SK-N-SH (cell line): ENCODE measurements at regions not wholly inside any gene's neighbourhood (a gene's known extent, or its start where the extent isn't known, plus 50 kb on each side); places are given as distances from the start of the nearest gene placed in this dataset.

Source experiments
- CTCF ChIA-PET: fragments of 300-600, 350-600 bp; formaldehyde crosslinking; extraction: SDS; loops from one replicate; lab custom pipeline; 2021; lab: Yijun Ruan, JAX
- POLR2A ChIA-PET: fragments of 350-600 bp; sonication (Branson Sonifier 250); formaldehyde crosslinking; extraction: SDS; loops from one replicate; lab custom pipeline; 2020; ENCODE audit warnings: antibody characterized with exemption, inconsistent platforms; lab: Yijun Ruan, JAX
- DNase-seq: peaks from one replicate; pipeline ENCODE4 v3.0.0; 2012
- H2AFZ ChIP-seq: fragments of 200-600 bp; sonication (generic); 2 replicates; pipeline ENCODE4 v1.8.1; 2016; ENCODE audit warnings: antibody characterized with exemption, mild to moderate bottlenecking, low read depth
- H3F3A ChIP-seq: fragments of 200-600 bp; sonication (generic); replicated peaks from 2 replicates; pipeline ENCODE3; 2016; ENCODE audit warnings: antibody characterized with exemption, mild to moderate bottlenecking; ENCODE audit not compliant: insufficient read depth
- H3K27ac ChIP-seq, 2 experiments: fragments of 200-500 bp in 1 of 2; fragments of 200-600 bp in 1 of 2; sonication (Bioruptor generic) in 1 of 2; sonication (generic), shearing (Covaris generic) in 1 of 2; 2 replicates each; pipeline versions ENCODE4 v1.5.1 to v1.6.1; 2014 to 2016; ENCODE audit warnings: low read depth in 2 of 2, inconsistent platforms in 1 of 2, low read length in 1 of 2, mild to moderate bottlenecking in 1 of 2, mixed read lengths in 1 of 2
- H3K27me3 ChIP-seq: fragments of 200-600 bp; sonication (generic), shearing (Covaris generic); 2 replicates; pipeline ENCODE4 v1.6.1; 2016; ENCODE audit warnings: mixed run types; ENCODE audit not compliant: insufficient read depth
- H3K36me3 ChIP-seq, 2 experiments: fragments of 200-500 bp in 1 of 2; fragments of 200-600 bp in 1 of 2; sonication (Bioruptor generic) in 1 of 2; sonication (generic) in 1 of 2; replicated peaks in 1 of 2; 2 replicates each; pipeline versions ENCODE3 to v1.5.1; 2014 to 2016; ENCODE audit warnings: low read length in 1 of 2, mild to moderate bottlenecking in 1 of 2; ENCODE audit not compliant: insufficient read depth in 2 of 2, control insufficient read depth in 1 of 2
- H3K4me1 ChIP-seq, 2 experiments: fragments of 200-500 bp in 1 of 2; fragments of 200-600 bp in 1 of 2; sonication (Bioruptor generic) in 1 of 2; sonication (generic), shearing (Covaris generic) in 1 of 2; 2 replicates each; pipeline versions ENCODE4 v1.5.1 to v1.6.1; 2014 to 2016; ENCODE audit warnings: low read depth in 1 of 2, low read length in 1 of 2, mixed run types in 1 of 2; ENCODE audit not compliant: insufficient read depth in 2 of 2, control insufficient read depth in 1 of 2
- H3K4me2 ChIP-seq: fragments of 200-600 bp; sonication (generic), shearing (Covaris generic); 2 replicates; pipeline ENCODE4 v1.6.1; 2017; ENCODE audit warnings: mixed run types
- H3K4me3 ChIP-seq, 2 experiments: fragments of 200-500 bp in 1 of 2; fragments of 200-600 bp in 1 of 2; sonication (Bioruptor generic) in 1 of 2; sonication (generic), shearing (Covaris generic) in 1 of 2; 2 replicates each; pipeline versions ENCODE4 v1.5.1 to v1.8.1; 2014 to 2016; ENCODE audit warnings: low read depth in 2 of 2, inconsistent platforms in 1 of 2, low read length in 1 of 2, mild to moderate bottlenecking in 1 of 2, mixed read lengths in 1 of 2, moderate library complexity in 1 of 2
- H3K79me2 ChIP-seq: fragments of 200-600 bp; sonication (generic); 2 replicates; pipeline ENCODE4 v1.8.1; 2017; ENCODE audit warnings: mild to moderate bottlenecking; ENCODE audit not compliant: insufficient read depth
- H3K9ac ChIP-seq: fragments of 200-600 bp; sonication (generic); 2 replicates; pipeline ENCODE4 v1.6.1; 2017; ENCODE audit warnings: mixed run types
- H3K9me2 ChIP-seq: fragments of 200-600 bp; sonication (generic); 2 replicates; pipeline ENCODE4 v1.6.1; 2017; ENCODE audit warnings: mixed run types
- H3K9me3 ChIP-seq: fragments of 200-600 bp; sonication (generic); 2 replicates; pipeline ENCODE4 v1.6.1; 2017; ENCODE audit warnings: mixed run types, mild to moderate bottlenecking, moderate library complexity
- H4K20me1 ChIP-seq: fragments of 200-600 bp; sonication (generic); 2 replicates; pipeline ENCODE4 v1.6.1; 2017; ENCODE audit warnings: mild to moderate bottlenecking, mixed run types; ENCODE audit not compliant: insufficient read depth
- CHD2 ChIP-seq: fragments of 150-350 bp; IDR thresholded peaks from 2 replicates; pipeline ENCODE4 v1.6.1; 2018; ENCODE audit warnings: low read length; ENCODE audit not compliant: partially characterized antibody
- CTCF ChIP-seq: fragments of 200-600 bp; sonication (generic); IDR thresholded peaks from 2 replicates; pipeline ENCODE4 v1.6.1; 2017; ENCODE audit warnings: antibody characterized with exemption, mild to moderate bottlenecking, moderate library complexity
- FOSL2 ChIP-seq: IDR thresholded peaks from 2 replicates; pipeline ENCODE4 v1.4.0; 2012; ENCODE audit warnings: low read depth, mild to moderate bottlenecking, moderate library complexity, borderline replicate concordance
- GABPA ChIP-seq: IDR thresholded peaks from 2 replicates; pipeline ENCODE4 v1.4.0; 2012; ENCODE audit warnings: low read depth, mild to moderate bottlenecking
- GATA2 ChIP-seq: sonication (generic); formaldehyde crosslinking; IDR thresholded peaks from 2 replicates; pipeline ENCODE4 v1.5.0; 2020; ENCODE audit warnings: mild to moderate bottlenecking, missing genetic modification reagents
- MEF2A ChIP-seq: IDR thresholded peaks from 2 replicates; pipeline ENCODE4 v1.4.0; 2012; ENCODE audit warnings: low read depth, borderline replicate concordance
- NFIC ChIP-seq: IDR thresholded peaks from 2 replicates; pipeline ENCODE4 v1.4.0; 2012; ENCODE audit warnings: borderline replicate concordance
- NRF1 ChIP-seq: IDR thresholded peaks from 2 replicates; pipeline ENCODE4 v1.6.1; 2012; ENCODE audit warnings: low read depth, mild to moderate bottlenecking, low read length
- REST ChIP-seq: IDR thresholded peaks from 2 replicates; pipeline ENCODE4 v1.6.1; 2012; ENCODE audit warnings: mild to moderate bottlenecking, low read depth, low read length, moderate library complexity
- RFX5 ChIP-seq: IDR thresholded peaks from 2 replicates; pipeline ENCODE4 v1.6.1; 2012; ENCODE audit warnings: mild to moderate bottlenecking, improper control_type of control experiment, low read length
- RXRA ChIP-seq: IDR thresholded peaks from 2 replicates; pipeline ENCODE4 v1.4.0; 2012; ENCODE audit warnings: low read depth, mild to moderate bottlenecking, borderline replicate concordance
- TAF1 ChIP-seq: IDR thresholded peaks from 2 replicates; pipeline ENCODE4 v1.6.1; 2012; ENCODE audit warnings: low read depth, mild to moderate bottlenecking, low read length, moderate library complexity, borderline replicate concordance
- YY1 ChIP-seq: IDR thresholded peaks from 2 replicates; pipeline ENCODE4 v1.4.0; 2012; ENCODE audit warnings: low read depth, mild to moderate bottlenecking
- WGBS: methylation state at CpG from one replicate; pipeline ENCODE4 v1.1.6; 2017; ENCODE audit warnings: low lambda C conversion rate; 5-methylcytosine and 5-hydroxymethylcytosine counted together

GRCh38 chr1:55338448-55338820, 123.3 kb upstream of the USP24 start:
- no peaks in the 10 kb centered on the region for H3K9me2 ChIP-seq
- no peak overlapping the region for H3K4me3 ChIP-seq
- H3K27me3 ChIP-seq, result no peaks in the 10 kb centered on the region
- no peaks in the 10 kb centered on the region; the same call in 1 of the 2 replicates for H3K9me3 ChIP-seq
- DNase-seq, result no peak
- ChIA-PET CTCF (interaction anchor here (0.6 to 2.2 kb wide), 9 partner anchors 9 to 274 kb away, joined by 3 to 13 read pairs (median 5); no protein-coding TSS in a partner anchor), POLR2A (no interaction called here)
- H4K20me1 ChIP-seq, result no peaks in the 10 kb centered on the region
- no peak overlapping the region for H2AFZ ChIP-seq
- WGBS, result 60% methylated on average over 3 of the region's 3 CpGs
- H3K36me3 ChIP-seq, result no peaks in the 10 kb centered on the region
- H3F3A ChIP-seq, result no peaks in the 10 kb centered on the region
- H3K27ac ChIP-seq, result no peak overlapping the region
- no peak for TF ChIP-seq GATA2 (CRISPR knock-in tag)
- no peak for TF ChIP-seq YY1
- TF ChIP-seq TAF1, result no peak
- no peak for TF ChIP-seq FOSL2
- TF ChIP-seq CTCF, result no peak
- no peak for TF ChIP-seq GABPA
- no peak for TF ChIP-seq CHD2
- no peak for TF ChIP-seq MEF2A
- TF ChIP-seq RFX5, result no peak
- TF ChIP-seq RXRA, result no peak
- no peak for TF ChIP-seq NFIC
- TF ChIP-seq REST, result no peak
- TF ChIP-seq NRF1, result no peak
- H3K9ac ChIP-seq, result no peak overlapping the region
- H3K4me1 ChIP-seq, result no peaks in the 10 kb centered on the region
- H3K79me2 ChIP-seq, result no peaks in the 10 kb centered on the region
- H3K4me2 ChIP-seq, result no peak overlapping the region
